HG03039 (cell line): ENCODE measurements at regions not wholly inside any gene's neighbourhood (a gene's known extent, or its start where the extent isn't known, plus 50 kb on each side); places are given as distances from the start of the nearest gene placed in this dataset.
"Not testable (repeated sequence)": the region's sequence is repeated elsewhere in the genome, so short reads cannot be mapped to it uniquely, and the experiment has no call there.

ENCODE experiments used
- ATAC-seq: cut with Tn5 transposase; IDR thresholded peaks from one replicate; pipeline ENCODE4 v1.9.1; 2021; ENCODE audit warnings: mild to moderate bottlenecking, moderate library complexity; ENCODE audit not compliant: unreplicated experiment

GRCh38 chr6:125585470-125585869 is 164.0 kb upstream of the HEY2 start:
- ATAC-seq = no peak

DNA sequence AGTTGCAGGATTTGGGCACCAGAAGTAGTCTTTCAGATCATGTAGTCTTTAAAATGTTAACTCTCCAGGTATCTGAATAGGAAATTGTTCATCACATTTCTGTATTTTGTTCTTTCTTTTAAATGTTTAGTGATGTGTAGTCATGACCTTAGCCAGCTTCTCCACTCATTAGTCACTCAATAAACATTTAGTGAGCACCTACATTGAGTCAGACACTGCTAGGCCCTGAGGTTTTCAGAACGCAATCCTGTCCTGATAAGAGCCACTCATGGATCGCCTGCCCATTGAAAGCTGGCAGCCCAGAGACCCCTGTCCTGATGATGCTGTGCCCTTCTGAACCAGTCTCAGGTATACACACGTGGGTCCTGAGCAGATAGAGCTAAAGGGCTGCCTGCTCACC is 163.4 kb upstream of the HEY2 start:
- no peak for ATAC-seq

- ATAC-seq = no peak
These were observed 162.8 kb upstream of the HEY2 start for GRCh38 chr6:125586605-125587004.

DNA sequence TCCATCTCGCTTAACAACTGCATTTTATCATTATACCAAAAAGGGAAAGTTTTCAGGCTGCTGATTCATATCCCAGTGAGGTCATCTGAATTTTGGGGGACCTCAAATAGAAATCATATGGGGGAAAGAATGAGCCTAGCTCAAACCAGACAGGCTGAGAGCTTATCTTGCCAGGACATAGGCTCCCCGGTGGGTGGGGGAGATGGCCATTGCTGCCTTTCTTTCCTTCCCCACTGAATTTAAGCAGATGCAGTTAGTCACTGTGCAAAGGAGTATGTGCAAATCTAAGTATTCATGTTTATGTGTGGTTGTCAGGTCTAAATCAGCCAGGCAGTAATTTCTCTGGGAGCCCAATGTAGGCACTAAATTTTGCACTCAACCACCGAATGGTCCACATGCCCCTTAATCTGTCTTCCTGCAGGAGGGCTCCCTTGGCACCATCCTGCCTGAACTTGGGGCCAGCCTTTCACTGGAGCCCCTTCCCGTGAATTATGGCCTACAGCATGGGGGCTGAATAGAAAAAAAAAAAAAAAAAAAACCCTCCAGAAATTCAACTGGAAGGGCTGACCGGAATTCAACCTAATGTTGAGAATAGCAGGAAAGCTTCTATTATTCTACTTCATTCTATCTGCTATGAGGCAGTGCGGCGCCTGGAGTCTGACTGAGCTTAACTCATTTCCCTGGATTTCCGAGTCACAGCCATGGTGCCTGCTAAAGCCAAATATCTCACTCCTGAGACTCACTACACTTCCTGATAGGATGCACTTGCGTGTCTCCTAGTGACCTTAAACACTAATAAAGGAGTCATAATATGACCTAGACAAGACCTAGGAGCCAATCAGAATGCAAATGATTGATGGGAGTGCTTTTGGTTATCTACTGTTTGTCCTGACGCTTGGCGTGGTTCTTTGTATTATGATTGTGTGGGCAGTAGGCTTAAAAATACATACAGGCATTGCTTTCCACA is 161.5 kb upstream of the HEY2 start:
- no peak for ATAC-seq

DNA sequence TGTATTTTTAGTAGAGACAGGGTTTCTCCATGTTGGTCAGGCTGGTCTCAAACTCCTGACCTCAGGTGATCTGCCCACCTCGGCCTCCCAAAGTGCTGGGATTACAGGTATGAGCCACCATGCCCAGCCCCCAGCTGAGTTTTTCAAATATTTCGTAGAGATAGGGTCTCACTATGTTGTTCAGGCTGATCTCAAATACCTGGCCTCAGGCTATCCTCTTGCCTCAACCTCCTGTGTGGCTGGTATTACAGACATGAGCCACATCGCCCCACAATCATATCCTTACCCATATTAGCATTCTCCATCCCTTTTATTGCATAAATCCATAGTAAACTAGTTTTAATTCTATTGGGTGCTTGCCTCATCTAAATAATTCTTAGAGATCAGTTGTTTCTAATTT is 157.6 kb upstream of the HEY2 start:
- ATAC-seq = not testable (repeated sequence)

GRCh38 chr6:125593746-125594145 is 155.7 kb upstream of the HEY2 start:
- no peak for ATAC-seq

GRCh38 chr6:125596020-125596419 is 153.4 kb upstream of the HEY2 start:
- ATAC-seq = no peak

DNA sequence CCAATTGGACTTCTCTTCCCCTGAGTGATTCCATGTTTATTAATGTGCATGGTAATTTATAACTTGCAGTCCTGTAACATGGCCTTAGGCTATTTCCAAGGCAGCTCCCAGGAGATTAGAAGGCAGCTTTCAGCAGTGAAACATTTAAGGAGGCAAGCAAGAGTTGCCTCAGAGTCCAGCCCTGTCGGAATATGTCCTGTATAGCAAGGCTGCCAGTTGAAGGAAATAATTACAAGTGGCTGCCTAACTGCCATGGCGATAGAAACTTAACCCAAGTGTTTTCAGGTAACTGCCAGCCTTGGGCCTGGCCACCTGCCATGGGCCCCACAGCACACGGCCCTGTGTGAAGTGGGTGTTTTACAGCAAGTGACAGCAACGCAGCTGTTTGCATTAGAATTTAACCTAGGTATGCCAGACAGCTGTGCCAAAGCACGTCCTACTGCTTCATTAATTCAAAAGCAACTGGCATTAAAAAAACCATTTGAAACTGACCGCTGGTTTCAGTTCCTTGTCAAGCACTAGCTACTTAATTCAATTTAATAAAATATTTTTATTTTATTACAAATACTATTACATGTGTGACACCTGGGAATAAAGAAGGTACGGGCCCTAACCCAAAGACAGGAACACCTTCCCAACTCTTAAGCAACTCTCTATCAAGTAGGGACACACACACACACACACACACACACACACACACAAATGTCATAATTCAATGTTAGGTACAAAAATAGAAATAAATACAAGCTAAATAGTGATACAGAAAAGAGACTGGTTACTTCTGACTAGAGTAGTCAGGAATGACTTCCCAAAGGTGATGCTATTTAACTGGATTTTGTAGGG is 151.8 kb upstream of the HEY2 start:
- ATAC-seq = no peak

DNA sequence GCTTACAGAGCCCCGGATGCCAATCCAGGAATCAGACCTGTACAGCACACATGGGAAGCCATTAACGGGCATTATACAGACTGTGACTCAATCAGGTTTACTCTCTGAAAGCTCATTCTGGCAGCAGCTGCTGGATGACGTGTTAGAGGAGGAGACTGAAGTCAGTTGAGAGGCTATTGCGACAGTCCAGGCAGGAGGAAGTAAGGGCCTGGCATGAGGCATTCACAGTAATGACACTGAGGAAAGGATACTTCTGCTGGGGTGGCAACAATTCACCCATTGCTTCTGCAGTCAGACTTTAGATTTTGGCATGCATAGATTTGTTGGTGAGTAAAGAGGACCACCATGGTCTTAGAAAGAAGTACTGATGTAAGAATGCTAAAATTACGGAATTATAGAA is 151.0 kb upstream of the HEY2 start:
- no peak for ATAC-seq

DNA sequence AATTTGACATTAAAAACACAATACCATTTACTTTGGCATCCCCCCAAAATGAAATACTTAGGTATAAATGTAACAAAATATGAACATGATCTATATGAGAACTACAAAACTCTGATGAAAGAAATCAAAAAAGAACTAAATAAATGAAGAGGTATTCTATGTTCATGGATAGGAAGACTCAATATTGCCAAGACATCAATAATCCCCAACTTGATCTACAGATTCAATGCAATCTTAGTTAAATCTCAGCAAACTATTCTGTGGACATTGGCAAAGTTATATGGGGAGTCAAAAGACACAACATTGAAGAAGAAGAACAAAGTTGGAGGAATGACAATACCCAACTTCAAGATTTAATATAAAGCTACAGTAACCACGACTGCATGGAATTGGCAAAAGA is 145.2 kb upstream of the HEY2 start:
- no peak for ATAC-seq

DNA sequence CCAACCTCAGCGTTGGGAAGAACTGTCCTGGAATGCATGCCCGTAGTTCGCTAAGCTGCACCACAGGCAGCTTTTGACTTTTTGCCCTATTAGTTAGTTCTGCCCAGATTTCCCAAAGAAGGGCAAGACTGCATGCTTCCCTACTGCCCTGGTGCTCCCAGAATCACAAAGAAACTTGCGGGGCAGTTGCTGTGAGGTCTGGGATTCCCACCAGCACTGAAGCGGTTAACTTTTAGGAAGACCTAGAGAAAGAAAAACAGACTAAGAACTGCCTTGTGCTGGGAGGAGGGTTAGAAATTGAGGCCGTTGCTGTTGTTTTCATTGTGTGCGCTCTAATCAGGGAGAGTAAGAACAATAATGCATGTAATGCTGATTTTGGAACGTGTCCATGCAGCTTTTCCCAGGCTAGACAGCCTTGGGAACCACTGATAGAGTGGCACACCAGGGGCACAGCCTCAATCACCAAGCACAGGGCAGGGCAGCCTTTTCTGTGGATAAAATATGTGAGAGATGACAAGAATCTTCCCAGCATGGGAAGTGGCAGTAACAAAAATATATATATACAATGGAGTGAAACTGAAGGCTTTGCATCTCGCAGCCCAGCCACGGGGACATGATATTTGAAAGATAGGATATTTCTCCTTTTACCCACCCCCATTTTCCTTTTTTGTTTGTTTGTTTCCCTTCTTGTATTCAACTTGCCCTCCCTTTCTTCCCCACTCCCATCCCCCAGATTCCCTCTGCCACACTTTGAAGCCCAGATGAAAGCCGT is 137.7 kb upstream of the HEY2 start:
- no peak for ATAC-seq

DNA sequence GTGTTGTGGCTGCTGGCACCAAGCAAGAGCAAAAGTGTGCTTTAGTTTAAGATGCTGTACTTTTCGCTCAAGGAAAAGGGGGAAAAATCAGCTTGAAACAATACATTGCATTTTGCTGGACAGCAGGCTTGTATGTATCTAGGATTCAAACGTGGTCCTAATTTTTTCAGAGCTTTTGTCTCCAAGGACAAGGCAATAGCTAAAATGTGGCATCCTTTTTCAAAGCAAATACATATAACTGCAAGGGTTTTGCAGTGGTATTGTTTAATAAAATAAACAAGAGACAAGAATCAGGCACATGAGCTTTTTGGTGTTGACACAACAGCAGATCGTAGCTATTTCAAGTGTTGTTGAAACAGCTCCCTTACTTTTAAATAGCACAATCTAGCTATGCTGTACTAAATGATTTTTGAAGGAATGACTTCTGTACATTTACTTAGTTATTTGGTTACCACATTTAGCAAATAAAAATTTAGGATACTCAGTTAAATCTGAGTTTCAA is 137.0 kb upstream of the HEY2 start:
- ATAC-seq = no peak

GRCh38 chr6:125618629-125619028 is 130.8 kb upstream of the HEY2 start:
- ATAC-seq = no peak

- ATAC-seq = no peak
These were observed 126.3 kb upstream of the HEY2 start for GRCh38 chr6:125623085-125623484.

GRCh38 chr6:125631165-125631564 is 118.3 kb upstream of the HEY2 start:
- ATAC-seq = no peak

GRCh38 chr6:125636011-125636410 is 113.4 kb upstream of the HEY2 start:
- not testable (repeated sequence) for ATAC-seq

- no peak for ATAC-seq
These were observed 112.8 kb upstream of the HEY2 start for GRCh38 chr6:125636671-125637070.

DNA sequence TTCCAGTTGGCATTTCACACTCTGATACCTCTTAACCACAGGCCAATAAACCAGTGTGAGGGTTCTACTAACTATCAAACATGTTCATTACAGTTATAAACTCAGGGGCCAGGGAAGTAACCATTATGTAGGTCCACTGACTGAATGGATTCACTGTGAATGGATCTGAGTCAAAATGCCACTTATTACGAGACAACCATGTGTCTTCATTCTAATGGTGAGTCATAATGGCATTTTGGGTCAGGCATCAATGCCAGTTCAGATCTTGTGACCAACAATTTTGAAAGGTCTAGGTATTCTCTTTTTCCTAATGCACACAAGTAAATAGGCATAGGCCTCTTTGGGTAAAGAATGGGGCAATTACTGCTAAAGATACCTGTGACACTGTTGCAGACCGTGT is 112.2 kb upstream of the HEY2 start:
- ATAC-seq = no peak

DNA sequence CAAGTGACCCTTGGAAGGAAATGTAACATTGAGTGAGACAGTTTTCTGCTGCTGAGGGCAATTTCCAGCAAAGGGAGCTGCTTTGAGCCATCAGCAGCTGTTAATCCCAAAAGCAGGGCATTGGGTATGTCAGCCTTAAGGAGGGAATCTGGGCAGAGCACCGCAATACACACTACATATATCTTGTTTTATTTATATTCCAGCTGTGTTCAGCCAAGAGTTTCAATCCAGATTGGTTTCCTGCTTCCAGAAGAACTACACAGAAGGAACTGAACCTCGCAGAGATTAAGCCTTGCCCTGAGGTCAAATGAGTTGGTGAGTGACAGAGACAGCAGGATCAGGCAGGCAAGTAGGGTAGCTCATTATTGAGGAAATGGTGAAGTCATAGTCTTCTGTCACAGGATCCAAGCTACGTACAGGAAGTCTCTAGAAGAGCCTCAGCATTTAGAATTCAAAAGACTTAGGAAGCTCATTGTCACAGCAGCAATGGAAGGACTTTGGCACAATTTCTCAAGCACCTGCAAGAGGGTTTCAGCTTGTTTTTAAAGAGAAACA is 109.9 kb upstream of the HEY2 start:
- no peak for ATAC-seq

DNA sequence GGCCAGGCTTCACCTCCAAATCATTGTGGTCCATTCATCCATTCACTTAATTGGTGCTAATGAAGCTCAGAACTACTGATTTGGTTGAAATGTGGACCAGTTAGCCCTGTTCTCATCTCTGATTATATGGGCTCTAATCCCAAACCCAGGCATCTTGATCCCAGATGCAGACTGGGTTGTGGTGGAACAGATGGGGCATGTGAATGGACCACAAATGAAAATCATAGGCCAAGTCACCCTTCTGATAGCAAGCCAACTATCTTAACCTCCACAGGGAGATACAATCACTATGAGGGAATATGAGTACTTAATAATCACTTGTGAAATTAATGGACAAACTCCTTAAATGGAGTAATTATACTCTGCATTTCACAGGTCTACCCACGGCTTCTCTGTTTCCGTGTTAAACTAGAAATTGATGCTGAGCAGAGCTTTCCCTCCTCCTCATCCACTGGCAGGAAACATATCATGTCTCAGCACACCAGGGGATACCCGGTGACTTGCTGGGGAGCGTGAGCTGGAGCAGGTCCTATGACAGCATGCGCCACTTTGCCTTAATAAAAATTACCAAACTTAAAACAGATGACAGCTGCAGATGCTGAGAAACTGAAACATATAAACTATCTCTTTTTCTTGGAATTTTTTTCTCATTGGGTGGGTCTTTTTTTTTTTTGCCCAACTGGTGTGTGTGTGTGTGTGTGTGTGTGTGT is 108.8 kb upstream of the HEY2 start:
- ATAC-seq = no peak
